Epithelial cell of esophagus (primary cell): ENCODE measurements at regions not wholly inside any gene's neighbourhood (a gene's known extent, or its start where the extent isn't known, plus 50 kb on each side); places are given as distances from the start of the nearest gene placed in this dataset.

Experiments used
- DNase-seq: peaks from one replicate; pipeline ENCODE4 v3.0.0; 2010; ENCODE audit warnings: low read depth
- H3K4me3 ChIP-seq: 2 replicates; pipeline ENCODE4 v1.5.1; 2011; ENCODE audit warnings: mild to moderate bottlenecking, low read length, control low read depth
- TF ChIP-seq, protein P1 (sequence below): IDR thresholded peaks from 2 replicates; pipeline ENCODE4 v1.5.1; 2011; ENCODE audit warnings: low read depth, mild to moderate bottlenecking, low read length, control low read depth, inconsistent platforms; ENCODE audit not compliant: insufficient read depth; ENCODE audit errors: missing control alignments

DNA sequence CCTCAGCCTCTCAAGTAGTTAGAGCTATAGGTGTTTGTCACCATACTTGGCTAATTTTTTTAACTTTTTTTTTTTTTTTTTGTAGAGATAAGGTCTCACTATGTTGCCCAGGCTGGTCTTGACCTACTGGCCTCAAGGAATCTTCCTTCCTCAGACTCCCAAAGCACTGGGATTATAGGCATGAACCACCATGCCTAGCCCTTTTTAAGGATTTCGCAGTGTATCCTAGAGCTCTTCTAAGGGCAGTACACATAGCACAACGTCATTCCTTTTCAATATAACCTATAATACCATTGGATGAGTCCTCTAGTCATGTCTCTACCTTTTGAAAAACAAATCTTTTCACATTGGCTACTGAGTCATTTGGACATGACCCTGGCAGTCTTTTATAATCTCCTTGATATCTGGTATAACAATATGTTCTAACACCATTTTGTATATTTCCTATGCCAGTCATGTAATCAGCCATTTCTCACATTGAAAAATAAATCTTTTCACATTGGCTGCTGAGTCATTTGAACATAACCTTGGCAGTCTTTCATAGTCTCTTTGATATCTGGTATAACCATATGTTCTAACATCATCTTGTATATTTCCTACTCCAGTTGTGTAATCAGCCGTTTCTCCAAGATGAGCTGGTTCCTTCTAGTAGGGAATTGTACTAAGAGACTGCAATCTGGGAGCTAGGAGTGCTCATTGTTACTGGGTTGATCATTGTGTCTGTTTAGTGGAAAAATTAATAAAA lies 944.7 kb downstream of the MCTP2 start:
- H3K4me3 ChIP-seq = no peak overlapping the region
- TF ChIP-seq, protein P1, sequence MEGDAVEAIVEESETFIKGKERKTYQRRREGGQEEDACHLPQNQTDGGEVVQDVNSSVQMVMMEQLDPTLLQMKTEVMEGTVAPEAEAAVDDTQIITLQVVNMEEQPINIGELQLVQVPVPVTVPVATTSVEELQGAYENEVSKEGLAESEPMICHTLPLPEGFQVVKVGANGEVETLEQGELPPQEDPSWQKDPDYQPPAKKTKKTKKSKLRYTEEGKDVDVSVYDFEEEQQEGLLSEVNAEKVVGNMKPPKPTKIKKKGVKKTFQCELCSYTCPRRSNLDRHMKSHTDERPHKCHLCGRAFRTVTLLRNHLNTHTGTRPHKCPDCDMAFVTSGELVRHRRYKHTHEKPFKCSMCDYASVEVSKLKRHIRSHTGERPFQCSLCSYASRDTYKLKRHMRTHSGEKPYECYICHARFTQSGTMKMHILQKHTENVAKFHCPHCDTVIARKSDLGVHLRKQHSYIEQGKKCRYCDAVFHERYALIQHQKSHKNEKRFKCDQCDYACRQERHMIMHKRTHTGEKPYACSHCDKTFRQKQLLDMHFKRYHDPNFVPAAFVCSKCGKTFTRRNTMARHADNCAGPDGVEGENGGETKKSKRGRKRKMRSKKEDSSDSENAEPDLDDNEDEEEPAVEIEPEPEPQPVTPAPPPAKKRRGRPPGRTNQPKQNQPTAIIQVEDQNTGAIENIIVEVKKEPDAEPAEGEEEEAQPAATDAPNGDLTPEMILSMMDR = no peak
- peak; percentile 83 for DNase-seq

DNA sequence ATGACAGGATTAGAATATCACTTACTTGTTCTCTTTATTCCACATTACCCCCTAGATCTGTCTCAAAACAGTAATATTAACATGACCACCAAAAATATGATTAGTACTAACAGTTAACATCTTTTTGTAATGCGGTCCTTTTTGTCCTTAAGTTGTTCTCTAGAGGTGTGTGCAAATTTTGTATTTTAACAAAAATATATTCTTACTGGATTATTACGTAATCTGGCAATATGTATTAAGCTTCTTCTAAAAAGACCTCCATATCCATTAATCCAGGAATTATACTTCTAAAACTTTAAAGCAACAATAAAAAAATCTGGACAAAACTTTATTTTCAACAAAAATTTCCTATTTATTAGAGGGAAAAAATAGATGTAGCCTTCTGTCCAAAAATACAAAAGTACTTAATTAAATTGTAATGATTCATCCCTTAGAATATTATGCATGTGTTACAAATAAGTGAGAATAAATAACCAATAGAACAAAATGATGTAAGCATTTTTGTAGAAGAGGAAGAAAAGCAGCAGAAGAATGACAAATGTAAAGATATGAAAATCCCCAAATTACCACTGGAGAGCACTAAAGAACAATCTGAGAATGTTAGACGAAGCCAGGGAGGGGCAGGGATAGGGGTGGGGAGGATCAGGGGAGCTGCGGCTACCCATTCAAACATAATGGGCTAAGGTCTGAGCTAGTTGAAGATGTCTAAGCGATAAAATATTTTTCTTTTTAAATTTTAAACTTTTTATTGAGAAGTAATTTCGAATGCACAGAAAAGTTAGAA lies 945.6 kb downstream of the MCTP2 start:
- no peak for DNase-seq
- no peak overlapping the region for H3K4me3 ChIP-seq
- TF ChIP-seq, protein P1 = no peak

DNA sequence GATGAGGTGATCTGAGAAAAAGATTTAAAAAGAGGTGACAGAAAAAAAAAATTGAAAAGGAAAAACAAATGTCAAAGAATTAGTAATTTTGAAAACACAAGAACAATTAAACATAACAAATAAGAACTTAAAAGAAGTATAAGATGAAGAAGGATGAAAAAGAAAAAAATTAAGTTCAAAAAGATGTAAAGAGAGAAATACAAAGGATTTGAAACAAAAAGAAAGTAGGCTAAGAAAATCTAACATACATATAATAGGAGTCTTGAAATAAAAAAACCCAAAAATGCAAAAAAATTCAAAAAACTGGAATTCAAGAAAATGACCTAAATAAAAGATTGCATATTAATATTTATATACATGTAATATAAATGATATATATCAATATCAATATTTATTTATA lies 949.2 kb downstream of the MCTP2 start:
- DNase-seq = no peak
- H3K4me3 ChIP-seq = no peak overlapping the region
- TF ChIP-seq, protein P1 = no peak

DNA sequence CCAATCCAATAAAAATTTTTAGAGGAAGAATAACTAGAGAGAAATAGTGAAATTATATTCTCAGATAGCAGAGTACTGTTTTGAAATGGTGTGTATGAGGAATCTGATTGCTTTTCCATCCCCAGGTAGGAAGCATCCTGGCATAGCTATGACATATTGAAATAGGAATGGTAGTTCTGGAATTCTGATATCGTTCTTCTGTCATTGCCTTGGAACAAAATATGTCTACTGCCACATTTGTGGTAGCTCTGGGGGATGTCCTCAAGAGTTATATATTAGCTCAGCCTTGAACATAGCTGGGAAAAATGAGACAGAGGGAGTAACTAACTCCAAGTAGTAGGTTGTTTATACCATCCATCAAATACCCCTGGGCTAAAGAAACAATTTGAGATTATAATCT lies 950.7 kb downstream of the MCTP2 start:
- DNase-seq = no peak
- H3K4me3 ChIP-seq = no peak overlapping the region
- TF ChIP-seq, protein P1 = no peak

DNA sequence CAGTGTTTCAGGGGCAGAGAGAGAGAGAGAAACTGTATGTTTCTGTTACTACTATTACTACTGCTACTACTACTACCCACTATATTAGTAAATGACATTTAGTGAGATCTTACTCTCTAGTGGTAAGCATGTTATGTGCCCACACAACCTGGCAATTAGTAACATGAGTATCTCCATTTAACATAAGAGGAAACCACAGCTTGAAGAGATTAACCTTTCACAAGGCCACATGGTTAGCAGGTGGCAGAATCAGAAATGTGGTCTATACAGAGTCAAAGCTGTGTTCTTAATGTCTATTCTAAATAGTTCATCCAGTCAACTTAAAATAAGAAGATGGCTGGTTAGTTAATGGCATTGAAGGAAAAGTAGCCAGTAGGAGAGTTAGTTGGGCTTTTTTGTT lies 961.6 kb downstream of the MCTP2 start:
- TF ChIP-seq, protein P1 = no peak
- no peak overlapping the region for H3K4me3 ChIP-seq
- DNase-seq = no peak

DNA sequence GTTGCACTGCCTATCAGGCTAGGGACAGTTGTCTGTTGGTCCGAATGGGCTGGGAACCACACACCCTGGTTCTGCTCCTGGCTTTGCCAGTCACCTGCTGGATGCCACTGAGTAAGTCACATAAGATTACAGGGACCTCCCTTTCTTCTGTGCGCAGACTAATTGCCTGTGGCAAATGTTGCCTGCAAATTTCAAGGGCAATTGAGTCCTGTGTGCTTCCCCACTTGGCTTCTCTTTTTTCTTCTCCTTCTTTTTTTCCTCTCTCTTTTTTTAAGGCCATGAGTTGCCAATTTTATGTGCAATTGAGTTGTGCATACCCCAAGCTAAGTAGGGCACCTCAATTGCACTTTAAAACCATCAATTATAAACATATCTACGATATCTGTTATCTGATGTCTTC lies 963.4 kb downstream of the MCTP2 start:
- no peak for DNase-seq
- TF ChIP-seq, protein P1 = no peak
- no peak overlapping the region for H3K4me3 ChIP-seq
